ENCODE measurements at regions not wholly inside any gene's neighbourhood (a gene's known extent, or its start where the extent isn't known, plus 50 kb on each side); places are given as distances from the start of the nearest gene placed in this dataset.
"Not testable (repeated sequence)": the region's sequence is repeated elsewhere in the genome, so short reads cannot be mapped to it uniquely, and the experiment has no call there.

DNA sequence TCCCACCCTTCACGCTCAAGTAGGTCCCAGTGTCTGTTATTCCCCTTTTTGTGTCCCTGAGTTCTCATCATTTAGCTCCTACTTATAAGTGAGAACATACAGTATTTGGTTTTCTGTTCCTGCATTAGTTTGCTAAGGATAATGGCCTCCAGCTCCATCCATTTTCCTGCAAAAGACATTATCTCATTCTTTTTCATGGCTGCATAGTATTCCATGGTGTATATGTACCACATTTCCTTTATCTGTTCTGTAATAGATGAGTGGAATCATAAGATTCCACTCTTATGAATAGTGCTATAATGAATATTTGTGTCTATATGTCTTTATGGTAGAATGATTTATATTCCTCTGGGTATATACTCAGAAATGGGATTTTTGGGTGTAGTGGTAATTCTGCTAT lies 1473.5 kb upstream of the ACVR2A start:
- TF ChIP-seq, protein P1, sequence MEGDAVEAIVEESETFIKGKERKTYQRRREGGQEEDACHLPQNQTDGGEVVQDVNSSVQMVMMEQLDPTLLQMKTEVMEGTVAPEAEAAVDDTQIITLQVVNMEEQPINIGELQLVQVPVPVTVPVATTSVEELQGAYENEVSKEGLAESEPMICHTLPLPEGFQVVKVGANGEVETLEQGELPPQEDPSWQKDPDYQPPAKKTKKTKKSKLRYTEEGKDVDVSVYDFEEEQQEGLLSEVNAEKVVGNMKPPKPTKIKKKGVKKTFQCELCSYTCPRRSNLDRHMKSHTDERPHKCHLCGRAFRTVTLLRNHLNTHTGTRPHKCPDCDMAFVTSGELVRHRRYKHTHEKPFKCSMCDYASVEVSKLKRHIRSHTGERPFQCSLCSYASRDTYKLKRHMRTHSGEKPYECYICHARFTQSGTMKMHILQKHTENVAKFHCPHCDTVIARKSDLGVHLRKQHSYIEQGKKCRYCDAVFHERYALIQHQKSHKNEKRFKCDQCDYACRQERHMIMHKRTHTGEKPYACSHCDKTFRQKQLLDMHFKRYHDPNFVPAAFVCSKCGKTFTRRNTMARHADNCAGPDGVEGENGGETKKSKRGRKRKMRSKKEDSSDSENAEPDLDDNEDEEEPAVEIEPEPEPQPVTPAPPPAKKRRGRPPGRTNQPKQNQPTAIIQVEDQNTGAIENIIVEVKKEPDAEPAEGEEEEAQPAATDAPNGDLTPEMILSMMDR (conservative IDR thresholded peaks at IDR 0.05; ENCODE audit: low read depth in 2 of 2): not testable (repeated sequence)
- not testable (repeated sequence) for TF ChIP-seq JUNB (IDR thresholded peaks at IDR 0.05; ENCODE audit: unreplicated experiment); CREB1 (CRISPR knock-in tag; IDR thresholded peaks at IDR 0.05; ENCODE audit: low read depth); EZH2phosphoT487 (IDR thresholded peaks at IDR 0.05; ENCODE audit: unreplicated experiment); EZH2 (IDR thresholded peaks at IDR 0.05; ENCODE audit: low read depth, unreplicated experiment)
- TF ChIP-seq, protein P2, sequence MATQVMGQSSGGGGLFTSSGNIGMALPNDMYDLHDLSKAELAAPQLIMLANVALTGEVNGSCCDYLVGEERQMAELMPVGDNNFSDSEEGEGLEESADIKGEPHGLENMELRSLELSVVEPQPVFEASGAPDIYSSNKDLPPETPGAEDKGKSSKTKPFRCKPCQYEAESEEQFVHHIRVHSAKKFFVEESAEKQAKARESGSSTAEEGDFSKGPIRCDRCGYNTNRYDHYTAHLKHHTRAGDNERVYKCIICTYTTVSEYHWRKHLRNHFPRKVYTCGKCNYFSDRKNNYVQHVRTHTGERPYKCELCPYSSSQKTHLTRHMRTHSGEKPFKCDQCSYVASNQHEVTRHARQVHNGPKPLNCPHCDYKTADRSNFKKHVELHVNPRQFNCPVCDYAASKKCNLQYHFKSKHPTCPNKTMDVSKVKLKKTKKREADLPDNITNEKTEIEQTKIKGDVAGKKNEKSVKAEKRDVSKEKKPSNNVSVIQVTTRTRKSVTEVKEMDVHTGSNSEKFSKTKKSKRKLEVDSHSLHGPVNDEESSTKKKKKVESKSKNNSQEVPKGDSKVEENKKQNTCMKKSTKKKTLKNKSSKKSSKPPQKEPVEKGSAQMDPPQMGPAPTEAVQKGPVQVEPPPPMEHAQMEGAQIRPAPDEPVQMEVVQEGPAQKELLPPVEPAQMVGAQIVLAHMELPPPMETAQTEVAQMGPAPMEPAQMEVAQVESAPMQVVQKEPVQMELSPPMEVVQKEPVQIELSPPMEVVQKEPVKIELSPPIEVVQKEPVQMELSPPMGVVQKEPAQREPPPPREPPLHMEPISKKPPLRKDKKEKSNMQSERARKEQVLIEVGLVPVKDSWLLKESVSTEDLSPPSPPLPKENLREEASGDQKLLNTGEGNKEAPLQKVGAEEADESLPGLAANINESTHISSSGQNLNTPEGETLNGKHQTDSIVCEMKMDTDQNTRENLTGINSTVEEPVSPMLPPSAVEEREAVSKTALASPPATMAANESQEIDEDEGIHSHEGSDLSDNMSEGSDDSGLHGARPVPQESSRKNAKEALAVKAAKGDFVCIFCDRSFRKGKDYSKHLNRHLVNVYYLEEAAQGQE (IDR thresholded peaks at IDR 0.05; ENCODE audit: unreplicated experiment): not testable (repeated sequence)

All from GM23338 (cell line).